ENCODE measurements at regions not wholly inside any gene's neighbourhood (a gene's known extent, or its start where the extent isn't known, plus 50 kb on each side); places are given as distances from the start of the nearest gene placed in this dataset.

- RAD21 ChIA-PET (ENCODE audit: low non-redundant PET in 1 of 2, low total read pairs in 2 of 2, uncharacterized antibody in 2 of 2, unreplicated experiment in 2 of 2): no interaction called here
These were observed 176.6 kb upstream of the EMCN start for GRCh38 chr4:100694467-100694866.

GRCh38 chr4:100690812-100691211 is 173.0 kb upstream of the EMCN start:
- no TSS peak for BruUV-seq (replicated peaks)
- ChIA-PET POLR2A (no interaction called here), RAD21 (ENCODE audit: low non-redundant PET in 1 of 2, low total read pairs in 2 of 2, uncharacterized antibody in 2 of 2, unreplicated experiment in 2 of 2) (no interaction called here), CTCF (no interaction called here)
- Histone ChIP-seq H3K9me3 (ENCODE audit: control insufficient read depth in 1 of 2, insufficient read depth in 1 of 2, low read depth in 1 of 2, low read length in 2 of 2) (no peaks in the 10 kb centered on the region), H3K9ac (ENCODE audit: low read length) (no peak overlapping the region), H3K36me3 (ENCODE audit: control insufficient read depth in 1 of 2, insufficient read depth in 2 of 2, low read length in 2 of 2) (no peaks in the 10 kb centered on the region), H3K27ac (ENCODE audit: low read depth, low read length) (no peak overlapping the region), H3K9me2 (ENCODE audit: insufficient read depth) (no peaks in the 10 kb centered on the region), H3K79me2 (ENCODE audit: insufficient read depth, low read length) (no peaks in the 10 kb centered on the region), H3K4me2 (ENCODE audit: low read length) (no peak overlapping the region), H3K4me3 (replicated peaks in 1 of 2; ENCODE audit: low read depth in 1 of 2, low read length in 2 of 2) (no peak overlapping the region), H3K4me1 (ENCODE audit: control insufficient read depth in 1 of 2, insufficient read depth in 2 of 2, low read length in 2 of 2) (no peaks in the 10 kb centered on the region), H3K27me3 (ENCODE audit: insufficient read depth, low read length) (no peaks in the 10 kb centered on the region), H4K20me1 (ENCODE audit: insufficient read depth) (no peaks in the 10 kb centered on the region), H2AFZ (ENCODE audit: low read depth, low read length, poor library complexity, severe bottlenecking) (no peak overlapping the region)
- intact Hi-C loops (cut with micrococcal nuclease): no loop called here
- no peak for DNase-seq (ENCODE audit: low read depth, low spot score)
- no peak for TF ChIP-seq EZH2phosphoT487 (IDR thresholded peaks at IDR 0.05; ENCODE audit: borderline replicate concordance)
- TF ChIP-seq EGR1 (IDR thresholded peaks at IDR 0.05; ENCODE audit: low read depth): no peak
- no peak for TF ChIP-seq ZBTB33 (IDR thresholded peaks at IDR 0.05; ENCODE audit: extremely low read depth, insufficient replicate concordance, low read length)
- TF ChIP-seq MAX (IDR thresholded peaks at IDR 0.05): no peak
- TF ChIP-seq CTCF (IDR thresholded peaks at IDR 0.05 in 2 of 3, conservative IDR thresholded peaks at IDR 0.05 in 1 of 3; ENCODE audit: borderline replicate concordance in 1 of 3, insufficient read depth in 1 of 3, low read depth in 2 of 3, low read length in 2 of 3): peak in 1 of 3 experiments; percentile 11; a peak in 1 of 6 replicates
- TF ChIP-seq POLR2AphosphoS5 (IDR thresholded peaks at IDR 0.05; ENCODE audit: low read depth, low read length): no peak
- peak; percentile 10; the same call in 1 of the 2 replicates for TF ChIP-seq RAD21 (IDR thresholded peaks at IDR 0.05; ENCODE audit: low read depth)
- peak; percentile 63; the same call in 1 of the 2 replicates for ATAC-seq

More at GRCh38 chr4:100694467-100694866, 176.6 kb upstream of the EMCN start:
- ChIA-PET CTCF (no interaction called here), POLR2A (no interaction called here)
- no peak for TF ChIP-seq SRF (IDR thresholded peaks at IDR 0.05; ENCODE audit: low read depth)
- no peak for TF ChIP-seq ZBTB33 (IDR thresholded peaks at IDR 0.05; ENCODE audit: extremely low read depth, insufficient replicate concordance, low read length)
- intact Hi-C loops (cut with micrococcal nuclease): no loop called here
- Histone ChIP-seq H3K4me1 (ENCODE audit: control insufficient read depth in 1 of 2, insufficient read depth in 2 of 2, low read length in 2 of 2) (no peaks in the 10 kb centered on the region), H3K9me3 (ENCODE audit: control insufficient read depth in 1 of 2, insufficient read depth in 1 of 2, low read depth in 1 of 2, low read length in 2 of 2) (no peaks in the 10 kb centered on the region), H3K4me3 (replicated peaks in 1 of 2; ENCODE audit: low read depth in 1 of 2, low read length in 2 of 2) (no peak overlapping the region), H3K9me2 (ENCODE audit: insufficient read depth) (no peaks in the 10 kb centered on the region), H2AFZ (ENCODE audit: low read depth, low read length, poor library complexity, severe bottlenecking) (no peak overlapping the region), H3K4me2 (ENCODE audit: low read length) (no peak overlapping the region), H3K27me3 (ENCODE audit: insufficient read depth, low read length) (no peaks in the 10 kb centered on the region), H3K36me3 (ENCODE audit: control insufficient read depth in 1 of 2, insufficient read depth in 2 of 2, low read length in 2 of 2) (no peaks in the 10 kb centered on the region), H4K20me1 (ENCODE audit: insufficient read depth) (no peaks in the 10 kb centered on the region), H3K79me2 (ENCODE audit: insufficient read depth, low read length) (no peaks in the 10 kb centered on the region), H3K9ac (ENCODE audit: low read length) (no peak overlapping the region), H3K27ac (ENCODE audit: low read depth, low read length) (no peak overlapping the region)
- no peak for DNase-seq (ENCODE audit: low read depth, low spot score)
- BruUV-seq (replicated peaks): no TSS peak
- no peak for ATAC-seq
